HG03558 (cell line): ENCODE measurements at regions not wholly inside any gene's neighbourhood (a gene's known extent, or its start where the extent isn't known, plus 50 kb on each side); places are given as distances from the start of the nearest gene placed in this dataset.

Source experiments
- ATAC-seq: cut with Tn5 transposase; IDR thresholded peaks from one replicate; pipeline ENCODE4 v1.9.1; 2021; ENCODE audit warnings: moderate number of reproducible peaks; ENCODE audit not compliant: unreplicated experiment; ENCODE audit errors: extremely low read depth

GRCh38 chr6:56407883-56408410 lies 160.6 kb upstream of the COL21A1 start:
- ATAC-seq: no peak

DNA sequence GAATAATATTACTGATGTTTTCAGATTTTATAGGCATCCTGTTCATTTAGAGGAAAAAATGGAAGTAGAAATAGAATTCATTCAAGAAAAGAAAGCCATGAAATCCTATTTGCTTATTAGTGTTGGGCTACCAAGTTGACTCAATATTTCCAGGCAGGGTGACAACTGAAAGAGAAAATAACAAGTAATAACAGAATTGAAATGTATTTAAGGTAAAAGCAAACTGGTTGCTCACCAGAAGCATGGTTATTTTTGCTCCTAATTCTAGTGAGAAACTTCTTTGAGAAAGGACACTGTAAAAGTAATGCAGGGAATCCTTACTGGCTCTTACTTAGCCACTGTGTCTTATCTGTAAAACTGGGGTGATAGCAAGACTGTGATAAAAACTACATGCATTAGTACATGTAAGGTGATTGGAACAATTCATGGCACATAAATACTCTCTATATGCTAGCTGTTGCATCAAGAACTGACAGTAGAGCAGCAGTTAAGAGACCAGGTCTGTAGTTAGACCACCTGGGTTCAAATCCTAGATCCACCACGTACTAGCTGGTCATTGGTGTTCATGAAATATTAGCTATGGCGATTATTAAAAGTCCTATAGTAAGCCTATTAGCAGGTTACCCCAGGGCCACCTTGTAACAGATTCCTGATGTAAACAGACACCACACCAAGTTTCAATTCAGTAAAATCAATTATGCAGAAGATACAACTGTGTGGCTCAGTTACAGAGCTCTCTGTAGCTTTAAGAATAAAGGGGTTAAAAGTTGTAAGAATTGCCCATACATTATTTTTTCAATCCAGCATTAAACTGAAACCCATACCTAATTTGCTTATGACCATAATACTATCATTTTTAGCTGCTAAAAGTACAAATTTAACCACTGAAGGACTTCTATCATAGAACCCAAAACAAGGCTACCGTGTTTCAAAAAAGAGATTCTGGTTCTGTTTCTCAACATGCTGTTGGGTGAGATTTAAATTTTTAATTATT lies 159.2 kb upstream of the COL21A1 start:
- peak; percentile 57 for ATAC-seq

DNA sequence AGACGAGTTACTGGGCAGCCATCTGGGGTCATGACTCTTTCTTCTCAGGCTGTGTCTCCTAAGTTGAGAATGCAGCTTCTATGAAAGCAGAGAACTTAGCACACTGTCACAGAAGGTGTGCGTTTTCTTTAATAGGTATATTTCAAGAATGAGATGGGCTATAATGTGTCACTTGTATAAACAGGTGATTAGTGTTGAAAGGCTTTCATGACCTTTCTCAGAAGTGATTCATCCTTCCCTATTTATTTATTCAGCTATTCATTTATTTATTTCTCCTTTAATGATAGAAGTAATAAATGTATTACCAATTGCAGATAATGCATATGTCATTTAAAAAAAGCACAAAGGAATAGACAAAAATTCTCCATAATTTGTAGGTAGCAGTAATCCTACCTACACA lies 157.2 kb upstream of the COL21A1 start:
- no peak for ATAC-seq

DNA sequence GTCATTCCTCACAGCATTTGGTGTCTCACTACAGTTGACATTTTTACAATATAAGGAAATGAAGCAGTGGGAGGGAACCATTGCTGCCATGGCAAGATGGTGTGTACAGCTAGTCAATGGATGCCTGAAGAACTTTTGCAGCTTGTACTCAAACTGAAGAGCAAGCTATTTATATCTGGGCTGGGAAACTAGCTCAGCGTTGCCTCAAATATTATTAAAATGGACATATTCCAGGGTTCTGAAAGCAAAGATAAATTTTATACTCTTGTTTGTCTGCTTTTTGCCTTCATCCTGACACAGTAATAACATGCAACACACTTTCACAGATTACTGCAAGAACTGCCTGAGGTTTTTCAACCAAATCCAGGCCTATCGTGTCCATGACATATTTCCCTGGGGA lies 156.4 kb upstream of the COL21A1 start:
- no peak for ATAC-seq

GRCh38 chr6:56401477-56402070 lies 154.2 kb upstream of the COL21A1 start:
- no peak for ATAC-seq

- ATAC-seq: no peak
Observed at GRCh38 chr6:56400273-56400672, 152.9 kb upstream of the COL21A1 start.

GRCh38 chr6:56399672-56400263 lies 152.4 kb upstream of the COL21A1 start:
- no peak for ATAC-seq

GRCh38 chr6:56399250-56399671 lies 151.9 kb upstream of the COL21A1 start:
- ATAC-seq: no peak

GRCh38 chr6:56396435-56396834 lies 149.1 kb upstream of the COL21A1 start:
- ATAC-seq: no peak

GRCh38 chr6:56393615-56394612 lies 146.5 kb upstream of the COL21A1 start:
- ATAC-seq: no peak

- ATAC-seq: no peak
Observed at GRCh38 chr6:56388415-56388755, 141.0 kb upstream of the COL21A1 start.

DNA sequence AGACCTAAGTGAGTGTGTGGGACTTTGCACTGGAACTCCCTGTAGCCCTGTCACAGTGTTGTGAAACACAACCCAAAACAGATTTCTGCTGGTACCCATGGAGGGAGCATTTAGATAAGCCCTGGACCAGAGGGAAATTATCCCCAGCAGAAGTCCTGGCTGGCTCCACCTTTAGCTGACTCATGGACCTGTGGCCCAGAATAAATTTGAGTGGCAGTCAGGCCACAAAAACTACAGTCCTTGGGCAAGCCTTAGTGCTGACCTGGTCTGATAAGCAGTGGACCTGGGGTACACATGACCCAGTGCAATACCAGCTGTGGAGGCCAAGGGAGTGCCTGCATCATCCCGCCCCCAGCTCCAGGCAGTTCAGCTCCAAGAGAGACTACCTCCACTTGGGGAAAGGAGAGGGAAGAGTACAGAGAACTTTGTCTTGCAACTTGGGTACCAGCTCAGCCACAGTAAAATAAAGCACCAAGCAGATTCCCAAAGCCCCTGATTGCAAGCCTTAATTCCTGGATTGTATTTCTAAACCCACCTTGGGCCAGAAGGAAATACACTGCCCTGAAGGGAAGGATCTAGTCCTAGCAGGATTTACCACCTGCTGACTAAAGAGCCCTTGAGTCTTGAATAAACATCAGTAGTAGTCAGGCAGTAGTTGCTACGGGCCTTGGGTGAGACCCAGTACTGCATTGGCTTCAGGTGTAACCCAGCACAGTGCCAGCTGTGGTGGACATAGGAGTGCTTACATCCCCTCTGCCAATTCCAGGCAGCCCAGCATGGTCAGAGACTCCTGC lies 140.4 kb upstream of the COL21A1 start:
- no peak for ATAC-seq

GRCh38 chr6:56386717-56387116 lies 139.3 kb upstream of the COL21A1 start:
- no peak for ATAC-seq

DNA sequence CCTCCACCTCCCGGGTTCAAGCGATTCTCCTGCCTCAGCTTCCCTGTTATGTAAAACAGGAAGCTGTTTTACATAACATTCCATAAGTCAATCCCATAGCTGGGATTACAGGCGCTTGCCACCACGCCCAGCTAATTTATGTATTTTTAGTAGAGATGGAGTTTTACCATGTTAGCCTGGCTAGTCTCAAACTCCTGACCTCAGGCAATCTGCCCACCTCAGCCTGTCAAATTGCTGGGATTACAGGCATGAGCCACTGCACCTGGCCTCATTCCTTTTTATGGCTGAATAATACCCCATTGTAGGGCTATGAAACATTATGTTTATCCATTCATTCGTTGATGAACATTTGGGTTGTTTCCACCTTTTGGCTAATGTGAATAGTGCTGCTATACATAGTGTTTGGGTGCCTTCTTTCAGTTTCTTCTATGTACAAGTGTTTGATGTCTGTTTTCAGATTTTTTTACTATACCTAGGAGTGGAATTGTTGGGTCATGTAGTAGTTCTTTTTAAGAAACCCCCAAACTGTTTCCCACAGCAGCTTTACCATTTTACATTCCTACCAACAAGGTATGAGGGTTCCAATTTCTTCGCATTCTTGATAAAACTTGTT lies 138.7 kb upstream of the COL21A1 start:
- ATAC-seq: no peak

GRCh38 chr6:56383160-56383559 lies 135.8 kb upstream of the COL21A1 start:
- no peak for ATAC-seq

GRCh38 chr6:56382416-56382940 lies 135.1 kb upstream of the COL21A1 start:
- ATAC-seq: no peak

DNA sequence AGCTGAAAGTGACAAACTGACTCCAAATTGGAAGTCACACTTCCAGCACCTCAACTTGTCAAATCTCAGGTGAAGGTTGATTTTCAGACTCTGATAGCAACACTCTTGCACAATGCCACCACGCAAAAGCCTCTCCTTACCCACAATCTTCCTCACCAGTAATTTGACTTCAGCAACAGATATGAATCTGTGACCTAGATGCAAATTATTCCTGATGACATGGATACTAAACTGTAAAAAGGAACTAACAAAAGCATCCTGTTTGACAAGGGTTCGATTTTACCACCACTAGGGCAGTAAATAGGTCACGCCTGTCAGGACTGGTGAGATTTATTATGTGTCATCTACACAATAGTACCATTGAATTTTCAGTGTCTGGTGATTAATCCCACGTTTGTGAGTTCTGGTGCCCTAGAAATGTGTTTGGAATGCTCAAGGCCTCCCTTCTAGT lies 134.4 kb upstream of the COL21A1 start:
- no peak for ATAC-seq

- no peak for ATAC-seq
Observed at GRCh38 chr6:56380476-56380875, 133.1 kb upstream of the COL21A1 start.
